ENCODE measurements at regions not wholly inside any gene's neighbourhood (a gene's known extent, or its start where the extent isn't known, plus 50 kb on each side); places are given as distances from the start of the nearest gene placed in this dataset.

DNA sequence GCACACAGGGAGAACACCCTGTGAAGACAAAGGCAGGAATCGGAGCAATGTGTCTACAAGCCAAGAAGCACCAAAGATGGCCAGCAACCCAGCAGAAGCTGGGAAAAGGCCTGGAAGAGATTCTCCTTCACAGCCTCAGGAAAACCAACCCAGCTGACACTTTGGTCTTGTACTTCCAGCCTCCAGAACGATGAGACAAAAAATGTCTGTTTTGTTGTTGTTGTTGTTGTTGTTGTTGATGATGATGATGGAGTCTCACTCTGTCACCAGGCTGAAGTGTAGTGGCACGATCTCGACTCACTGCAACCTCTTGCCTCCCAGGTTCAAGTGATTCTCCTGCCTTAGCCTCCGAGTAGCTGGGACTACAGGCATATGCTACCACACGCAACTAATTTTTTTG, 157.3 kb downstream of the ETS2 start:
- TF ChIP-seq, protein P1, sequence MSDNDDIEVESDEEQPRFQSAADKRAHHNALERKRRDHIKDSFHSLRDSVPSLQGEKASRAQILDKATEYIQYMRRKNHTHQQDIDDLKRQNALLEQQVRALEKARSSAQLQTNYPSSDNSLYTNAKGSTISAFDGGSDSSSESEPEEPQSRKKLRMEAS (IDR thresholded peaks at IDR 0.05; ENCODE audit: low read depth, low read length): no peak
- TF ChIP-seq, protein P2, sequence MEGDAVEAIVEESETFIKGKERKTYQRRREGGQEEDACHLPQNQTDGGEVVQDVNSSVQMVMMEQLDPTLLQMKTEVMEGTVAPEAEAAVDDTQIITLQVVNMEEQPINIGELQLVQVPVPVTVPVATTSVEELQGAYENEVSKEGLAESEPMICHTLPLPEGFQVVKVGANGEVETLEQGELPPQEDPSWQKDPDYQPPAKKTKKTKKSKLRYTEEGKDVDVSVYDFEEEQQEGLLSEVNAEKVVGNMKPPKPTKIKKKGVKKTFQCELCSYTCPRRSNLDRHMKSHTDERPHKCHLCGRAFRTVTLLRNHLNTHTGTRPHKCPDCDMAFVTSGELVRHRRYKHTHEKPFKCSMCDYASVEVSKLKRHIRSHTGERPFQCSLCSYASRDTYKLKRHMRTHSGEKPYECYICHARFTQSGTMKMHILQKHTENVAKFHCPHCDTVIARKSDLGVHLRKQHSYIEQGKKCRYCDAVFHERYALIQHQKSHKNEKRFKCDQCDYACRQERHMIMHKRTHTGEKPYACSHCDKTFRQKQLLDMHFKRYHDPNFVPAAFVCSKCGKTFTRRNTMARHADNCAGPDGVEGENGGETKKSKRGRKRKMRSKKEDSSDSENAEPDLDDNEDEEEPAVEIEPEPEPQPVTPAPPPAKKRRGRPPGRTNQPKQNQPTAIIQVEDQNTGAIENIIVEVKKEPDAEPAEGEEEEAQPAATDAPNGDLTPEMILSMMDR (IDR thresholded peaks at IDR 0.05; ENCODE audit: low read depth, low read length): no peak
- TF ChIP-seq POLR2A (IDR thresholded peaks at IDR 0.05; ENCODE audit: extremely low read depth, insufficient read length): no peak
